ENCODE measurements at regions not wholly inside any gene's neighbourhood (a gene's known extent, or its start where the extent isn't known, plus 50 kb on each side); places are given as distances from the start of the nearest gene placed in this dataset.

GRCh38 chr10:58973235-58973595 is 203.2 kb upstream of the PHYHIPL start:
- no peaks in the 10 kb centered on the region for H3K79me2 ChIP-seq (ENCODE audit: control insufficient read depth, insufficient read depth, low read length)
- POLR2A ChIA-PET, result no interaction called here
- no peak overlapping the region for H2AFZ ChIP-seq (ENCODE audit: insufficient read depth, low read depth, low read length, poor library complexity, severe bottlenecking)
- no peaks in the 10 kb centered on the region for H3K36me3 ChIP-seq (replicated peaks in 1 of 2; ENCODE audit: control extremely low read depth in 1 of 2, control insufficient read depth in 1 of 2, extremely low read depth in 1 of 2, insufficient read depth in 2 of 2, low read length in 1 of 2)
- no peak for TF ChIP-seq CTCF (IDR thresholded peaks at IDR 0.05)
- TF ChIP-seq EZH2 (IDR thresholded peaks at IDR 0.05; ENCODE audit: borderline replicate concordance, insufficient read depth, low read depth, low read length, poor library complexity, severe bottlenecking), result no peak
- intact Hi-C loops (cut with micrococcal nuclease), result no loop called here
- H3K9me3 ChIP-seq (ENCODE audit: control extremely low read depth in 1 of 3, control insufficient read depth in 2 of 3, insufficient read depth in 1 of 3, low read length in 2 of 3), result no peaks in the 10 kb centered on the region
- CTCF ChIA-PET, result no interaction called here
- Mint-ChIP-seq H3K4me1 (no peaks in the 10 kb centered on the region), H3K27ac (no peak overlapping the region), H3K4me3 (no peak overlapping the region), H3K27me3 (no peaks in the 10 kb centered on the region), H3K9me3 (ENCODE audit: insufficient read depth) (no peaks in the 10 kb centered on the region)
- 77% methylated on average over 1 of the region's 2 CpGs for WGBS (ENCODE audit: insufficient coverage)
- ATAC-seq (ENCODE audit: low read depth), result no peak
- peaks cover 0 to 3% (median 0%) of the 10 kb centered on the region in 4 experiments for H3K27me3 ChIP-seq (replicated peaks in 1 of 4; ENCODE audit: control extremely low read depth in 1 of 4, control insufficient read depth in 3 of 4, insufficient read depth in 4 of 4, low read length in 3 of 4)
- H4K20me1 ChIP-seq (ENCODE audit: control insufficient read depth, insufficient read depth, low read length, poor library complexity, severe bottlenecking), result no peaks in the 10 kb centered on the region
- no peak overlapping the region for H3K4me2 ChIP-seq (replicated peaks; ENCODE audit: low read depth, low read length, poor library complexity, severe bottlenecking)
- no peak overlapping the region for H3K27ac ChIP-seq (ENCODE audit: low read length in 2 of 2)
- H3K4me3 ChIP-seq (ENCODE audit: control extremely low read depth in 1 of 5, extremely low read depth in 1 of 5, insufficient read depth in 1 of 5, low read depth in 2 of 5, low read length in 4 of 5), result no peak overlapping the region
- no peak for DNase-seq
- no peaks in the 10 kb centered on the region for H3K4me1 ChIP-seq (ENCODE audit: control insufficient read depth in 2 of 2, insufficient read depth in 2 of 2, low read length in 2 of 2)
- H3K9ac ChIP-seq (ENCODE audit: low read length), result no peak overlapping the region

GRCh38 chr10:58976254-58976653 is 200.2 kb upstream of the PHYHIPL start:
- no peak for ATAC-seq (ENCODE audit: low read depth)
- no peak for DNase-seq
- Histone ChIP-seq H3K9me3 (ENCODE audit: control extremely low read depth in 1 of 3, control insufficient read depth in 2 of 3, insufficient read depth in 1 of 3, low read length in 2 of 3) (no peaks in the 10 kb centered on the region), H3K4me2 (replicated peaks; ENCODE audit: low read depth, low read length, poor library complexity, severe bottlenecking) (no peak overlapping the region), H3K27ac (ENCODE audit: low read length in 2 of 2) (no peak overlapping the region), H3K4me3 (ENCODE audit: control extremely low read depth in 1 of 5, extremely low read depth in 1 of 5, insufficient read depth in 1 of 5, low read depth in 2 of 5, low read length in 4 of 5) (no peak overlapping the region), H3K4me1 (ENCODE audit: control insufficient read depth in 2 of 2, insufficient read depth in 2 of 2, low read length in 2 of 2) (no peaks in the 10 kb centered on the region), H2AFZ (ENCODE audit: insufficient read depth, low read depth, low read length, poor library complexity, severe bottlenecking) (no peak overlapping the region), H4K20me1 (ENCODE audit: control insufficient read depth, insufficient read depth, low read length, poor library complexity, severe bottlenecking) (no peaks in the 10 kb centered on the region), H3K27me3 (replicated peaks in 1 of 4; ENCODE audit: control extremely low read depth in 1 of 4, control insufficient read depth in 3 of 4, insufficient read depth in 4 of 4, low read length in 3 of 4) (no peaks in the 10 kb centered on the region), H3K79me2 (ENCODE audit: control insufficient read depth, insufficient read depth, low read length) (no peaks in the 10 kb centered on the region), H3K9ac (ENCODE audit: low read length) (no peak overlapping the region), H3K36me3 (replicated peaks in 1 of 2; ENCODE audit: control extremely low read depth in 1 of 2, control insufficient read depth in 1 of 2, extremely low read depth in 1 of 2, insufficient read depth in 2 of 2, low read length in 1 of 2) (no peaks in the 10 kb centered on the region)
- no peaks in the 10 kb centered on the region for H3K4me1 Mint-ChIP-seq
- H3K9me3 Mint-ChIP-seq (ENCODE audit: insufficient read depth), result no peaks in the 10 kb centered on the region
- ChIA-PET CTCF (no interaction called here), POLR2A (no interaction called here)
- no peaks in the 10 kb centered on the region for H3K27me3 Mint-ChIP-seq
- WGBS (ENCODE audit: insufficient coverage), result no CpG with 5 or more reads among the region's 1 CpG
- intact Hi-C loops (cut with micrococcal nuclease), result no loop called here
- H3K27ac Mint-ChIP-seq, result no peak overlapping the region
- no peak for TF ChIP-seq EZH2 (IDR thresholded peaks at IDR 0.05; ENCODE audit: borderline replicate concordance, insufficient read depth, low read depth, low read length, poor library complexity, severe bottlenecking)
- TF ChIP-seq CTCF (IDR thresholded peaks at IDR 0.05), result no peak
- H3K4me3 Mint-ChIP-seq, result no peak overlapping the region

All from B cell (primary cell).